Activated CD4-positive, CD25-positive, alpha-beta regulatory T cell (primary cell): ENCODE measurements at regions not wholly inside any gene's neighbourhood (a gene's known extent, or its start where the extent isn't known, plus 50 kb on each side); places are given as distances from the start of the nearest gene placed in this dataset.
"Not testable (repeated sequence)": the region's sequence is repeated elsewhere in the genome, so short reads cannot be mapped to it uniquely, and the experiment has no call there.

ENCODE experiments used
- DNase-seq, 4 experiments: peaks; one replicate each; lab custom pipeline; 2025; lab: John Stamatoyannopoulos, UW

DNA sequence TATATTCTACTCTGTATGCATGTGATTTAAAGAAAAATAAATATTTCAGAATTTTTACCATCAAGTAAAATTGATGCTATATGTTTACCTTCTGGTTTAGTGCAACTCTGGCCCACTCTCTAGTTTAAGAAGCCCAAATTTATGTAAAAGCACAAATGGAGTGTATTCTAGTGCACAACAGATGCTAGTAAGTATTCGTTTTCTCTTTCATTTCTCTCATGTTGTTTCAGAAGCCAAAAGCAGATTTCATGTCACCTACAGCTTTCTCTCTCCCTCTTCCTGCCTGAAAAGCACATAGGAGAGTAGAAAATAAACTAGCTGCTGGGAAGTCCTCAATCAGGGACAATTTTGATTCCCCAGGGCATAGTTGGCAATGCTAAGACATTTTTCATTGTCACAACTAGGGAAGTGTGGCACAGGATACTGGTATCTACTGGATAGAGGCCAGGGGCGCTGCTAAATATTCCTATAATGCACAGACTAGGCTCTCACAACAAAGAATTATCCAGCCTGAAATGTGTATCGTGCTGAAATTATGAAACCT is 147.4 kb upstream of the ARHGEF26 start:
- DNase-seq = no peak

DNA sequence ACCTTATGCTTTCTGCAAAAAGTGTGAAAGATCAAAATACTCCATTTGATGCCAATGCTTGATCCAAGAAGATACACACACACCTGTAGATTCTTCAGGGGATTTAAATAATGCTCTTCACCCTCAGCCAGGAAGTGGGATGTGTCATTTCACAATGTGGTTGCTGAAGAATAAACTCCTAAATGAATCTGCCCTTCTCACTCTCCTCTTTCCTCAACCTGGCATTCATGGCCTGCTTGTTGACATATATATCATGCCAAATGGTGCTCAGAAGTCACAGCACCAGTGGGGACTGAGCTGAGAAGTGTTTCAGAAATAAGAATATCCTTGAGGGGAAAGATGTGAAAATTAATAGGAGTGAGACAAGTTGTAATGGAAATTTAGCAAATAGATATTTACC is 146.6 kb upstream of the ARHGEF26 start:
- no peak for DNase-seq

DNA sequence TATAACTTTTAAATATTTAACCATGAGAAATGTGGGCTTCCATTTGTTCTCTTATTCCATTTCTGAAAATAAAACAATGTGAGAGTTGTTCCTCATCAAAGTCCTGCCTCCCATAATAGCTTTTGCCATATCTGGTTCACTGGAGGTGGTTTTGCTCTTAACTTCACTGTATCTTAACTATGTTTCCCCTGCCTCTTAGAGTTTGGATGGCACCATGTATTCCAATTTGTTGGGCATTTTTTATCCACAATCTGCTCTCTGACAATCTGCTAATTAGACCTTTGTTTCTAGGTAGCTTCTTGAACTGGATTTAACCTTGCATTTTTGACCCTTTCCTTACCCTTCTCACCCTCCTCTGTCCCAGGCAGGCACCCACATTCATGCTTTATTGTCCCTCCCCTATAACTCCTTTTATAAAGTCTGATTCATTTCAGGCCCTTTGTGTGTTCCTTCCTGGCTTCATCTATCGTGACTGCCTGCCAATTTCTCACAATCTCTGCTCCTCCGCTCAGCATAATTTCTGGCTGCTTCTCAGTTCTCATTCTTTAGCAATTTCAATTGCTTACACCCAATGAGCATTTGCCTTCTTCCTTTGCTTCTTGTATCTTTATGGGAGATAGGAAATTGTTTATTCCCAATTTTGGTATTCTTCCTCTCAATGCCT is 144.2 kb upstream of the ARHGEF26 start:
- no peak for DNase-seq

DNA sequence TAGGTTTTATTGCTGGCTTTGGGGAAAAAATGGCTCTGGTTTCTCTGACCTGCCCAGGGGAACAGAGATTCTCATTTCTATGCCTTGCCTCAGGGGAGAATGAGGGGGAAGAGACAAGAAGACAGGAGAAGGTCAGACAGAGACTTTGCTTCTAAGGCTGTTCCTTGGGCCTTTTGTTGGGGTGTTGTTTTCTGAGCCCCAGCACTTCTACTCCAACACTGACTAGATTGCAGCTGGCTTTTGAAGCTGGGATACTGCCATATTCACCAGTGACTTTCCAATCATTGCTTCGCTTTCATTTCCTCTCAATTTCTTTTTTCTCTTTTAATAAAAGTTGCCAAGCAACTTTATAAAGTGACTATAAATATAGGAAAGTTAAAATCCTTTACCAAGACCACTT is 143.2 kb upstream of the ARHGEF26 start:
- no peak for DNase-seq

DNA sequence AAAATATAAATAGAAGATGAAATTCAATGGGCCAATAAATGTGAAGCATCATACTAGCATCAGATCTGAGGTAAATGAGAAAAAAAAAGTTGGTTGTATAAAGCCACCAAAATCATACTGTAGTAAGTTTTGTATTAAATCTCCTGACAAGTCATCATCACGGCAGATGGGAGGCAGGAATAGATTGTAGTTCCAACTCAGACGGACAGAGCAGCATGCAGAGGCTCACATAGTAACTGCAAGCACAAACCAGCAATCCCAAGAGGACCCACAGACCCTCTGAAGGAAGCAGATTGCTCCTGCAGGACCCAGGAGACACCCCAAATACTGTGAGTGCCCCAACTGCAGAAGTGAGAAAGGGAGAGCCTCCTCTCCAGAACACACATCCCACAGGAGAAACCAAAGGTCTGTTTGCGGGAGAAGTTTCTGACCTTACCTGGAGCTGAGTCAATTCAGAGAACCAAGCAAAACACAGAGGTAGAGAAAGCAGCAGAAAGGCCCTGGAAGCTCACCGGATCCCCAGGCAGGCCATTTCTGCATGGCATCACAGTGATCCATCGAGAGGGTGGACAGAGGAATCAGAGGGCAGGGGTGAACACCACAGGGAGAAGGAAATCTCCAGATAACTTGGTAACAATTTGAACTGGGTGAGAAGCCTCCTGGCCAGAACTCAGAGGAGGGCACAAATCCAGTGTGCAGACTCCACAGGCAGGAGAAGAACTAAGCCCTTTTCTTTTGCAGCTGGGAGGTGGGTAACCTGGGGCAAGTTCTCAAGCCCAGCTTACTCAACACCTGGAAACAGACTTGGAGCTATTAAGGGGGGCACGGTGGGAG is 141.6 kb upstream of the ARHGEF26 start:
- no peak for DNase-seq

DNA sequence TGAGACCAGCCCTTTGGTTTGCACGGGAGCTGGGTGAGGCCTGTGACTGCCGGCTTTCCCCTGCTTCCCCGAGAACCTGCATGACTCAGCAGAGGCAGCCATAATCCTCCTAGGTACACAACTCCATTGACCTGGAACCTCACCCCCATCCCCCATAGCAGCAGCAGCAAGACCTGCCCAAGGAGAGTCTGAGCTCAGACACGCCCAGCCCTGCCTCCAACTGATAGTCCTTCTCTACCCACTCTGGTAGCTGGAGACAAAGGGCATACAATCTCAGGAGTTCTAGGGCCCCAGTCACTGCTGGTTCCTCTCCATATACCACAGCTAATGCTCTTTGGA is 141.0 kb upstream of the ARHGEF26 start:
- no peak for DNase-seq

DNA sequence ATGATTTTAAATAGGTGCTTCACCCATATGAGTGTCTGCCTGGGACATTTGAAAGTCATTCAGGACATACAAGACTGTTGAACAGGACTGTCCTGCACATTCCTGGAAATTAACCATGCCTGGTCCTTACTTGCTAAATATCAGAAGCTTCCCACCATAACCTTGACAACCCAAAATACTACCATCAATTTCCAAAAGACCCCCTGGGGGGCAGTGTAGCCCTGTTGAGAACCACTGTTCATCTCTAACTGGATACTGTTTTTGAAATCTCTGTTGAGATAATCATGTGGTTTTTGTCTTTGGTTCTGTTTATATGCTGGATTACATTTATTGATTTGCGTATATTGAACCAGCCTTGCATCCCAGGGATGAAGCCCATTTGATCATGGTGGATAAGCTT is 123.8 kb upstream of the ARHGEF26 start:
- not testable (repeated sequence) for DNase-seq

DNA sequence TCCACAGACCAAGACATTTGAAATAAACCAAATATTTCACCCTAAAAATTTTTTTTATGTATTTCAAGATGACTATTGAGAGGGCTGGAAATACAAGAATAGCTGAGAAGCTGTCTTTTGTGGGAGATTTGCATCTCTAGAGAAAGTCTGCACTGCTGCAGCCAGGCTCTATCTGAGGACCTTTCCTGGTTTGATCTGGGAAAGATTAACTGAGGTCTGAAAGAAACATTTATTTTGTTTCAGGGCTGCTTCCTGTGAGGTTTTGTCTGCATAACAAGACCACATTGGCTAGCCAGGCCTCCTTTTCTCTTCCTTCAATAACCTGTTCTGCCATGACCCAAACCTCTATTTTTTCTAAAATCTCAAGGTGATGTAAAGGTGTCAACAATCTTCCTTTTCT is 117.5 kb upstream of the ARHGEF26 start:
- no peak for DNase-seq

DNA sequence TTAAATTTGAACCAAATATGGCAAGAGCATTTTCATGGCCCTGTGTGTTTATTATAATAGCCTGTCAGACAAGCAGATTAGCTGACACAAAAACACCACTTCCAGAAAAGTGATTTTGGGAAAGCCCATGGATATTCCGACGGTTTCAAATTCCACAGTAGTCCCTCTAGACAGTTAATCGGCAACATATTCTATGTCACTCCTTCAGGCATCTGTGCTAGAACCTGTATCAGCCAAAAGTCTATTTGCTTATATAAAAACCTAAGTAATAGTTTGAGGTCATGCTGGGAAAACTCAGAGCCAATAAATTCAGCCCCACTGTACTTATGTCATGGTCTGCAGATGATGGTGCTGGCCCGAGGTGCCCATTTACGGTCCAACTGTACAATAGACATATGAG is 110.2 kb upstream of the ARHGEF26 start:
- no peak for DNase-seq

DNA sequence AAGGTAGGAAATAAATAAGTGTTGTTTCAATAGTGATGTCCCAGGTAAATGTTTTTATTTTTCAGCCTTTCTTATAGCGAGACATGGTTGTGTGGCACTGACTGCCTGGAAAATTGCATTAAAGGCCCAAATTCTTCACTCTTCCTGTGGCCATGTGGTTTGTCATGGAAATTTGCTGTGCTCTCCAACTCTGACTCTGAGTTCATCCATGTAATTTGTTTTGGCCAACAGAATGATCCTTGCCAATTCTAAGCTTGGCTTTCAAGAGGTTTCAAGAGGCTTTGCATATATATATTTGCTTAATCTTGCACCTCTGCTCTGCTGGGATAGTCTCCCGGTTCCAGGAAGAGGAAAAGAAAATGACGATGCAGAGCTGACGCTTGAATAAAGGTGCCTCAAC is 107.5 kb upstream of the ARHGEF26 start:
- no peak for DNase-seq

DNA sequence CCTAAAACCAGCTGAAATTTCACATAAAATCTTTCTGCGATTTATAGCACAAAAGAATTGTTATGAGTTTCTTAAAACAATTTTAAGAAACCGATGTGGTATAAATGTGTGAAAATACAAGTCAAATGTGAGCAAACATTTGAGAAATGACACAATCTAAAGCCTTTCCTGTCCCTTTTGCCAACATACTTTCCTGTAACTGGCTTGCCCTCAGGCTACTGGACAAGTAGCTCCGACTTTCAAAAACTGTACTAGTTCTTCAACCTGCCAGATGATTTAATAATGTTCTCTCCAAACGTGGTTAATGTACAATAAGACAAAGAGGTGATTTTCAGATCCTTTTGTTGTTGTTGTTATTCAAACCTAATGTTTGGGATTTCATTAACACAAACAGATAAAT is 105.9 kb upstream of the ARHGEF26 start:
- no peak for DNase-seq

DNA sequence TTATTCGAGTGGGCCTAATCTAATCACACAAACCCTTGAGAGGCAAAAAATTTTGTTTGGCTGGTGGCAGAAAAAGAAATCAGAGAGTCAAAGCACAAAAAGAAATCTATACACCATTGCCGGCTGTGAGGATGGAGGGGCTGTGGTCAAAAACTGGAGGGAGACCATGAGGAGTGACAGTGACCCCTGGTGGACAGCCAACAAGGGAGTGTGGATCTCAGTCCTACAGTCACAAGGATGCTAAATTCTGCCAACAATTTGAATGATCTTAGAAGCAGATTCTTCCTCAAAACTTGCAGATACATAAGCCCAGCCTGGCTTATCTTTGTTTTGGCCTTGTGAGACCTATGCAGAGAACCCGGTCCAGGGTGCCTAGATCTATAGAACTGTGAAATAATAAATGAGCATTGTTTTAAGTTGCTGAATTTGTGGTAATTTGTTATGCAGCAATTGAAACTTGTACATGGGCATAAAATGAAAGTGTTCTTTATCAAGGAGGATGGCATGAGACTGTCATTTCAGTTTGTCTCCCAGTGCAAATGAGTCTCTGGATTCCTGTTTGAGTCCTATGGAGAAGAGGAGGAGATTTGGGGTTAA is 103.0 kb upstream of the ARHGEF26 start:
- DNase-seq = peak in 2 of 4 experiments; percentile 0 to 1

DNA sequence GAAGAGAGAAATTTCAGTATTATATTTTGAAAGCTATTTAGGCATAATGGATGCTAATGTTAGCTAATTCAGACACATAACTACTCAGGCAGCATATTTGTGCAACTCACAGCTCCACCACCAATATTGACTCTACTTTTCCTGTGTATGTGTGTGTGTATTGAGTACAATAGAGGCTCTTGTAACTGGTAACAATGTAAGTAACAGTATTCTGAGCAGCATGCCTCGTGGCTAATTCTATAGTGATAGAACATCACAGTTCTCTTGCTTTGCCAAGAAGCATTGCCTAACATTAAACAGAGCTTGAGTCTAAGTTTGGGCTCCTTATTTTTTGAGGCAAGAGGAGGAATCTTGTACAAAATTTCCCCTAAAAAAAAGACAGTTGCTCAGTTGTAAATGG is 98.6 kb upstream of the ARHGEF26 start:
- DNase-seq = no peak

DNA sequence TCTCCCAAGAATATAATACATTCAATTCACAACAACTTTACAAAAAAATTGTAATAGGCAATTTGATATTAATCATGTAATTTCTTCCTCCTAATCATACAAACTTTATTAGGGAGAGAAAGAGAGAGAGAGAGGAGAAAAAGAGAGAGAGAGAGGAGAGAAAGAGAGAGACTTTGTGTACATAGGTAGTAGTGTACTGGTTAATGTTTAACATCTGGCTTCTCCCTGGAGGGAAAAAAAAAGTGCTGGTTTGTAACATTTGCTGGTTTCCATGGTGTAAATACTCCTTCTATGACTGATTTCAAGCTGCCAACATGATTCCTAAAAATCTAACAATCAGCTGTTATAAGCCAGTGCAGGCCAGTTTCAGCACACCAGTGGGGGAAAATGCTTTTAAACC is 98.0 kb upstream of the ARHGEF26 start:
- DNase-seq = no peak

DNA sequence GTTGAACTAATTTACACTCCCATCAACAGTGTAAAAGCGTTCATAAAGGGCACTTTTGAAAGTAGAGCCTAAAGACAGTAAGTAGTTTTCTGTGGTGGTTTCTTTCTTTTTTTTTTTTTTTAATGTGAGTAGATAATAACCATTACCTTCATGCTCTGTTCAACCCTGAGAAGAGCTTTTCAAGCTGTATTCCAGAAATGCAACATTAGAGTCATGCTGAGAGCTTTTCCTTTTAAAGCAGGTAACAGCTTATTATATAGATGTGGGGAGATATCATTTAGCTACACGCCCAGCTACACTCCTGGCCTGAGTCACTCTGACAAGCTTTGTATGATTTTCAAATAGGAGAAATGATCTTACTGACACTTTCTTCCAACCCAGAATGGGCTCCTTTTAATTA is 96.2 kb upstream of the ARHGEF26 start:
- DNase-seq = no peak

DNA sequence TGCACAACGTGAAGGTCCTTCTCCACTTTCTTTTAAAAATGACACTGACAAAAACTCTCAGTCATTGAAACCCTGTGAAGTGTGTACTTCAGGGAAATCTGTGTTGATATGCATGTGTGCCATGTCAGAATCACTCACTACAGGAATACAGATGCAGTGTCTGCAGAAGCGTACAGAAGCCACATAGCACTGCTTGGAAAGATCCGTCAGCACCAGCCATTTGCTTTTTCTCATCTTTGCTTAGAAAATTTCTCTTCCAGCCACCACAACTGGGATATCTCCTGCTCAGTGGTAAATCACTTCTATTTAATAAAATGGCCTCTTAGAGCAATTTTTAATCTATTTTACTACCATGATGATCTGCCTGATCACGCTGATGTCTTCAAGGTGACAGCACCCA is 91.3 kb upstream of the ARHGEF26 start:
- DNase-seq = no peak

DNA sequence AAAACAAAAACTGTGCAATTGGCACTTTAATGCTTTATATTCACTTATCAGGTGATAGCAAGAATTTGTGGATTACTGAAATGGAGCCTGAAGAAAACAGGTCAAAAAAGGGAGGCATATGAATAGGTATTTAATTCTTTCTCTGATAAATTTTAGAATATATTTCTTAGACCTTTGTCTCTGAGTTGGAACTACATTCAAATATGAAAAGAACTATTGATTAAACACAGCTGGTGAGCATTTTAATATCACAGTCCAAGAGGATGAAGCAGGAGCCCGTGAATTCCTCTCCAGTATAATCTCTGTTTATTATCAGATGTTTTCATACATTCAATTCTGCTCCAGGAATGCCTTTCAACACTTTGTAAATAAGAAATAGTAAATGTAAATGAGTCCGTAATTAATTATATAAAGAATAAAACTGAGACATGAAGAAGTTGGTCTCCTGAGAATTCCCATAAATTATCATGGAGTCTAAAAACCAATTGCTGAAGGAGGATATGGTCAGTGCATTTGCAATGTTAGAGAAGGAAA is 86.3 kb upstream of the ARHGEF26 start:
- DNase-seq = no peak

DNA sequence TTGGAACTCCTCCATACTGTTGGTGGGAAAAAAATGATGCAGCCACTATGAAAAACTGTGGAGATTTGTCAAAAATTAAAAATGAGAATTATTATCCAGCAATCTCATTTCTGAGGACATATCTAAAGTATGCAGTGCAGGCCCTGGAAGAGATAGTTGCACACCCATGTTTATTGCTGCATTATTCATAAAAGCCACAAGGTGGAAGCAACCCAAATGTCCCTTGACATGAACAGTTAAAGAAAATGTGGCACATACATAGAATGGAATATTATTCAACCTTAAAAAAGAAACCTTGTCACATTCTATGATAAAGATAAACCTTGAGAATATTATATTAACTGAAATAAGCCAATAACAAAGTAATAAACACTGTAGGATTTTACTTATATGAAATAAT is 80.9 kb upstream of the ARHGEF26 start:
- no peak for DNase-seq

DNA sequence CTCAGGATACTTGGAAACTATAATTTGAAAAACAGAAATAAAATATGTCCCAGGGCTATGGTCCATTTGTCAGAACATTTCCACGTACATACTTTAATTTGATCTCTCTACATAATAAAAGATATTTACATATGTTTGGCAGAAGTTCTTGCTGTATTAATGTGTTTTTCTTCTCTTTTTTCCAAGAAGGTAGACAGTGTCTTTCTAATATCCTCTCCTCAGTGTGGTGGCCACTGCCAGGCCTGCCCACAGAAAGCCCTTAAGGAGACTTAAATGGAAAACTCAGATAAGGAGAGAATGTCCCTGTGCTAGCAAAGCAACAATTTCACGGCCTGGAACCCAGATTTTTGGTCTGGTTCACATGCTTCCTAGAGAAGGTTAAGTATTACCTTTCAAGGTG is 76.5 kb upstream of the ARHGEF26 start:
- no peak for DNase-seq

DNA sequence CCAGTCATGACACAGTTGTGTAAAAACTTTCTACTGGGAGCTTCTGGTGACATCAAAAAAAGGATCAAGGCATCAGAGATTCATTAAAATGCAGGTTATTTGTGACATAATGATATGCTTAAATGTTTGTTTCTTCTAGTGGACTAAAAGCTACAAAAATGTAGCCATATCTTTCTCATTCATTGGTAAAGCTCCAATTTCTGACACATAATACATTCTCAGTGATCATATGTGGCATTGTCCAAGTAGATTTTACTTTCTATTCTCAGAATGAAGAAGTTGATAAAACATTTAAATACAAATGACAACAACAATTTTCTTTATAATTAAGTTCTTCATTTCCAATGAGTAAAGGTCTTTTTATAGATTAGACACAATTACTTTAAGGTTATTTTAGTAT is 71.0 kb upstream of the ARHGEF26 start:
- DNase-seq = no peak

DNA sequence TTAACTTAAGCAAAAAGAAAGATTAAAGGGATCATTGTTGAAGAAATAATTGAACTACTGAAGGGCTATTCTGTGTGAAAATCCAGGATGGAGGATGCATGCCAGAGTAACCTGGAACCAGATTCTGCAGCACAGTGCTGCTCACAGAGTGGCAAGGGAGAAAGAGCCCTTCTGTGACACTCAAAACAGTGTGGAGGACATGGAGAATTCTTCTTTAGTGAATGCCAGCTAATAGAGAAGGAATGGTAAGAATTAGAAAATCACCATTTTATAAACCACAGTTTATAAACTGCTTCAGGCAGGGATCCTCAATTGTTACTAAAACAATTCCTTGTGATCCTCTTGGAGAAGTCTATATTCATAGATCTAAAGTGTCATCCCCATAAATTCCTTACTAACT is 70.4 kb upstream of the ARHGEF26 start:
- DNase-seq = no peak

DNA sequence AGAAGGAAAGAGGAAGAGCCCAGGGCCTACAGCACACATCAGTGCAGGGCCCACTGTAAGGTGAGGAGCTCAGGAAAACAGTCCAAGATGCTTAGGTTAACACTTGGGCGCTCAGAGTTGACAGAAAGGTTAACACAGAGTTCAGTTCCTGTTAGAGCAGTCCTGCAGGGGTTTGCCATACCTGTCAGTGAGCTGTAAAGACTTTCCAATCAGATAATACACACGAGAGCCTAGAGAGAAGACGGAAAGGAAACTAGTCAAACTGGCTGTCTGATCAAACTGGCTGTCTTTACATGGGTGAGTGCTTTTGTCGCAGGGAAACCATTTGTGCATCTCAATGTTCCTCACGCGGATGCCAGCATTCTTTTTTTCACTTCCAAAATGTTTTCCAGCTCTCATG is 61.4 kb upstream of the ARHGEF26 start:
- DNase-seq = no peak
